Skeletal muscle satellite cell (primary cell): ENCODE measurements at regions not wholly inside any gene's neighbourhood (a gene's known extent, or its start where the extent isn't known, plus 50 kb on each side); places are given as distances from the start of the nearest gene placed in this dataset.

Experiments used
- H3K27me3 ChIP-seq: 2 replicates; pipeline ENCODE4 v1.7.0; 2013; ENCODE audit warnings: low read length; ENCODE audit not compliant: control insufficient read depth, insufficient read depth
- H3K36me3 ChIP-seq: 2 replicates; pipeline ENCODE4 v1.7.0; 2013; ENCODE audit warnings: mild to moderate bottlenecking, control low read depth, low read length; ENCODE audit not compliant: insufficient read depth
- H3K4me1 ChIP-seq: 2 replicates; pipeline ENCODE4 v1.7.0; 2013; ENCODE audit warnings: low read length; ENCODE audit not compliant: control insufficient read depth, insufficient read depth
- H3K4me2 ChIP-seq: 2 replicates; pipeline ENCODE4 v1.7.0; 2013; ENCODE audit warnings: mild to moderate bottlenecking, low read length
- H3K4me3 ChIP-seq: 2 replicates; pipeline ENCODE4 v1.7.0; 2013; ENCODE audit warnings: low read length
- H3K9ac ChIP-seq: 2 replicates; pipeline ENCODE4 v1.7.0; 2013; ENCODE audit warnings: mild to moderate bottlenecking, low read depth, low read length, moderate library complexity
- H3K9me3 ChIP-seq: replicated peaks from 2 replicates; pipeline ENCODE4 v1.7.0; 2013; ENCODE audit warnings: mild to moderate bottlenecking, control low read depth, low read length

GRCh38 chr13:110773480-110773879 lies 60.0 kb downstream of the ING1 start:
- no peaks in the 10 kb centered on the region for H3K9me3 ChIP-seq
- H3K27me3 ChIP-seq, result peaks cover 33% of the 10 kb centered on the region
- no peaks in the 10 kb centered on the region for H3K4me1 ChIP-seq
- no peak overlapping the region for H3K9ac ChIP-seq
- no peak overlapping the region for H3K4me2 ChIP-seq
- no peaks in the 10 kb centered on the region for H3K36me3 ChIP-seq
- no peak overlapping the region for H3K4me3 ChIP-seq

DNA sequence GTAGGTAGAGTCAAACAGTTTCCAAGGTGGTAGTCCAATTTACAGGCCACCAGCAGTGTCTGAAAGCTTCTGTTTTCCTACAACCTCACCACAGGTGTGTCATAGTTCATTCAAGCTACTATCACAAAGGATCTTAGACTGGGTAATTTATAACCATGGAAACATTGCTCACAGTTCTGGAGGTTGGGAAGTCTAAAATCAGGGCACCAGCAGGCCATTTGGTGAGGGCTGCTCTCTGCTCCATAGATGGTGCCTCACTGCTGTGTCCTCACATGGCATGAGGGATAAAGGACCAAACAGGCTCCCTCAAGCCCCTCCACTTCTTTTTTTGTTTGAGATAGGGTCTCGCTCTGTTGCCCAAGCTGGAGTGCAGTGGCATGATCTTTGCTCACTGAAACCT lies 60.6 kb downstream of the ING1 start:
- no peaks in the 10 kb centered on the region for H3K9me3 ChIP-seq
- H3K4me3 ChIP-seq, result no peak overlapping the region
- H3K9ac ChIP-seq, result no peak overlapping the region
- H3K27me3 ChIP-seq, result peaks cover 31% of the 10 kb centered on the region
- no peaks in the 10 kb centered on the region for H3K36me3 ChIP-seq
- no peaks in the 10 kb centered on the region for H3K4me1 ChIP-seq
- no peak overlapping the region for H3K4me2 ChIP-seq

DNA sequence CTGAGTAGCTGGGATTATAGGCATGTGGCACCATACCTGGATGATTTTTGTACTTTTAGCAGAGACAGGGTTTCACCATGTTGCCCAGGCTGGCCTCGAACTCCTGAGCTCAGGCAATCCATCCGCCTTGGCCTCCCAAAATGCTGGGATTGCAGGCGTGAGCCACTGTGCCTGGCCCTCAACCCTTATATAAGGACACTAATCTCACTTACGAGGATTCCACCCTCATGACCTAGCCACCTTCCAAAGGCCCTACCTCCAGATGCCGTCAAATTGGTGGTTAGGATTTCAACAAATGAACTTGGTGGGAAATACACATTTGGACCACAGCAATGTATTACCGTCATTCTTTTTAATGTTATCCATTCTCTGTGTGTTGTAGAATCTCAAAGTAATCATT lies 61.0 kb downstream of the ING1 start:
- Histone ChIP-seq H3K36me3 (no peaks in the 10 kb centered on the region), H3K27me3 (peaks cover 31% of the 10 kb centered on the region), H3K4me2 (no peak overlapping the region), H3K4me3 (no peak overlapping the region), H3K4me1 (no peaks in the 10 kb centered on the region), H3K9ac (no peak overlapping the region), H3K9me3 (no peaks in the 10 kb centered on the region)

DNA sequence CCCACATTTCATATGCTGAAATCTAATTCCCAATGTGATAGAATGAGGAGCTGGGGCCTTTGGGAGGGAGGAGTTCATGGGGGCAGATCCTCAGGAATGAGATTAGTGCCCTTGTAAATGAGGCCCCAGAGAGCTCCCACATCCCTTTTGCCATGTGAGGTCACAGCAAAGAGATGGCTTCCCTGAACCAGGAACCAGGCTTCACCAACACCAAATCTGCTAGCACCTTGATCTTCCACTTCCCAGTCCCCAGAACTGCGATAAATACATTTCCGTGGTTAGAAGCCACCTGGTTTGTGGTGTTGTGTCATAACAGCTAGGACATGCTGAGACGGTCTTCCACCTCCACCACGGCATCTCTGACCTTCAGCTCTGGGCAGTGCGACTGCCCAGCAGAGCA lies 62.1 kb downstream of the ING1 start:
- Histone ChIP-seq H3K4me3 (no peak overlapping the region), H3K4me1 (no peaks in the 10 kb centered on the region), H3K36me3 (no peaks in the 10 kb centered on the region), H3K27me3 (peaks cover 31% of the 10 kb centered on the region), H3K9ac (no peak overlapping the region), H3K4me2 (no peak overlapping the region), H3K9me3 (no peaks in the 10 kb centered on the region)

DNA sequence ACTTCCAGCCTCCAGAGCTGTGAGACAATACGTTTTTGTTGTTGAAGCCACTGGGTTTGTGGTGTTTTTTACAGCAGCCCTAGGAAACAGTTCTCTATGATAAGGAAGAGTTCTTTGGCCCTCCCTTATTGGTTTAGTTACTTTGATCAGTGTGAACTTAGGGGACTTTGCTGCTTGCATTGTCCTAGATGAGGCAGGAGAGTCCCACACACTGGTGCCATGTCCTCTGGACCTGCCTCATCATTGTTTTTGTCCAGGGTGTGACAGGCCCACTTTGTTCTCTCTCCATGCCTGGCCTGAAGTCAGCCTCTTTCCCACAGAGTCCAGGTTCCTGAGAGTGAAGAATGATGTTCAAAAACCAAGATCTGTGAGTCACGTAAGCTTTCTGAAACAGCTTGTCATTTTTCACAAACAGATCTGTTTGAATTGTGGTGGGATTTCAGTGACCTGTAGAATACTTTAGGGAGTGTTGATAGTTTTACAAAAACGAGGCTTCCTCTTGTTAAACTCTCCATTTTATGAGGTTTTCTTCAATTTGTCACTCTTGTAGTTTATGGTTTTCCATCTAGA lies 63.8 kb downstream of the ING1 start:
- no peaks in the 10 kb centered on the region for H3K36me3 ChIP-seq
- no peak overlapping the region for H3K9ac ChIP-seq
- H3K9me3 ChIP-seq, result peaks cover 3% of the 10 kb centered on the region
- peaks cover 23% of the 10 kb centered on the region for H3K27me3 ChIP-seq
- no peaks in the 10 kb centered on the region for H3K4me1 ChIP-seq
- H3K4me2 ChIP-seq, result no peak overlapping the region
- no peak overlapping the region for H3K4me3 ChIP-seq

GRCh38 chr13:110779022-110779421 lies 65.5 kb downstream of the ING1 start:
- Histone ChIP-seq H3K27me3 (peaks cover 12% of the 10 kb centered on the region), H3K4me1 (no peaks in the 10 kb centered on the region), H3K9me3 (peaks cover 3% of the 10 kb centered on the region), H3K36me3 (no peaks in the 10 kb centered on the region), H3K4me3 (no peak overlapping the region), H3K9ac (no peak overlapping the region), H3K4me2 (no peak overlapping the region)

DNA sequence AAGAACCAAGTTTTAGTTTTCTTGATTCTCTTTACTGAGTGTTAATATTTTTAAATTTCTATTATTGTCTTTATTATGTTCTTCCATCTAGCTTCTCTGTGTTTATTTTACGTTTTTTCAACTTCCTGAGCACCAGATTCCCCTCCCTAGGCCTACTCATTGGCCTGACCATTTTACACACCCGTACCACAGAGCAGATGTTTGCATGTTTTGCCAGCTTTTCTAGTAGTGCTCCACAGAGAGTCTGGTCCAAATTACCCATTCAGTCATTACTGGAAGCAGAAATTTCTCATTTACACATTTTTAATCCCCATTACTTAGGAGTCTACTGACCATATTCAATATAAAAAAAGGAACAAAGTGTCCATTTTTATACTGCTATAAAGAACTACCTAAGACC lies 66.9 kb downstream of the ING1 start:
- Histone ChIP-seq H3K36me3 (no peaks in the 10 kb centered on the region), H3K4me1 (no peaks in the 10 kb centered on the region), H3K9ac (no peak overlapping the region), H3K4me3 (no peak overlapping the region), H3K27me3 (peaks cover 8% of the 10 kb centered on the region), H3K9me3 (peaks cover 3% of the 10 kb centered on the region), H3K4me2 (no peak overlapping the region)

DNA sequence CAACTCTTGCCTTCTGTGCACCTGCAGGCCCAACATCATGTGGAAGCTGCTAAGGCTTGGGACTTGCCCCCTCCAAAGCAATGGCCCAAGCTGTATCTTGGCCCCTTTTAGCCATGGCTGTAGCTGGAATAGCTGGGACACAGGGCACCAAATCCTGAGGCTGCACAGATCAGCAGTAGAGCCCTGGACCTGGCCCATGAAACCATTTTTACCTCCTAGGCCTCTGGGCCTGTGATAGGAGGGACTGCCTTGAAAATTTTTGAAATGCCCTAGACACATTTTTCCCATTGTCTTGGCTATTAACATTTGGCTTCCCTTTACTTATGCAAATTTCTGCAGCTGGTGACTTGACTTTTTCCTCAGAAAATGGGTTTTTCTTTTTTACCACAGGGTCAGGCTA lies 68.7 kb downstream of the ING1 start:
- Histone ChIP-seq H3K9ac (no peak overlapping the region), H3K27me3 (peaks cover 16% of the 10 kb centered on the region), H3K36me3 (no peaks in the 10 kb centered on the region), H3K4me3 (no peak overlapping the region), H3K9me3 (peaks cover 3% of the 10 kb centered on the region), H3K4me2 (no peak overlapping the region), H3K4me1 (no peaks in the 10 kb centered on the region)

DNA sequence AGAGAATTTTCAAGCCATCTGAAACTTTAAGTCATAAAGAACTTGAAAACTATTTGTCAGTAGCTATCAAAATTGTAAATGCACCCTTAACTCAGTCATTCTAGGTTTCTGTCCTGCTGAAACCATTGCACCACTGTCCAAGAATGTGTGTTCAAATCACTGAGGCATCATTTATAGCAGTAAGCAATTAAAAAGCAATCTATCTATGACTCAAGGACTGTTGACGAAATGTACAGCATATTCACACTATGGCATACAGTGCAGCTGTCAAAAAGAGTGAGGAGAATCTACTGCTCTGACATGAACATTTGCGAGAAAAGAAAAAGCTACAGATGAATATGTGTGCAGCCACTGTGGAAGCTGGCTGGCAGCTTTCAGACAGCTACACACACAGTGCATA lies 71.2 kb downstream of the ING1 start:
- no peaks in the 10 kb centered on the region for H3K4me1 ChIP-seq

GRCh38 chr13:110788778-110789177 lies 75.3 kb downstream of the ING1 start:
- Histone ChIP-seq H3K27me3 (peaks cover 25% of the 10 kb centered on the region), H3K4me2 (no peak overlapping the region), H3K36me3 (no peaks in the 10 kb centered on the region), H3K4me3 (no peak overlapping the region), H3K9ac (no peak overlapping the region), H3K4me1 (no peaks in the 10 kb centered on the region), H3K9me3 (peaks cover 6% of the 10 kb centered on the region)

More for the DNA sequence above, 71.2 kb downstream of the ING1 start:
- Histone ChIP-seq H3K27me3 (peaks cover 19% of the 10 kb centered on the region), H3K9ac (no peak overlapping the region), H3K4me2 (no peak overlapping the region), H3K36me3 (no peaks in the 10 kb centered on the region), H3K4me3 (no peak overlapping the region), H3K9me3 (peaks cover 3% of the 10 kb centered on the region)

DNA sequence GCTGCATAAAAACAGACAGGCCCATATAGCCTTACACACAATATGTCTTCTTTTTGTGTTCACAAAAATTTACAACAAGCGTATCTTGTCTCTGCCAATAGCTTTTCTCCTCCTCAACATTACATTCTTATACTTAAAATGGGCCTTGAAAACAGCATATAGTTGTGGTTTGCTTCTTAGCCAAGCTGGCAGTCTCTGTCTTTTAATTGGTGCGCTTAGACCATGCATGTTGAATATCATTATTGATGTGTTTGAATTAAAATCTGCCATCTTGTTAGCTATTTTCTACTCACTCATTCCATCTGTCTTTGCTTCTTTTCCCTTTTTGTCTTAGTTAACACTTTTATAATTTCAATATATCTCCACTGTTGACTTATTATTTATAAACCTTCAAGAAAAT lies 76.4 kb downstream of the ING1 start:
- Histone ChIP-seq H3K4me2 (no peak overlapping the region), H3K9ac (no peak overlapping the region), H3K9me3 (peaks cover 6% of the 10 kb centered on the region), H3K36me3 (no peaks in the 10 kb centered on the region), H3K4me3 (no peak overlapping the region), H3K4me1 (no peaks in the 10 kb centered on the region), H3K27me3 (peaks cover 28% of the 10 kb centered on the region)

- Histone ChIP-seq H3K4me2 (no peak overlapping the region), H3K4me1 (no peaks in the 10 kb centered on the region), H3K9ac (no peak overlapping the region), H3K9me3 (peaks cover 6% of the 10 kb centered on the region), H3K36me3 (no peaks in the 10 kb centered on the region), H3K27me3 (peaks cover 27% of the 10 kb centered on the region), H3K4me3 (no peak overlapping the region)
Observed at GRCh38 chr13:110790371-110790770, 76.9 kb downstream of the ING1 start.
